H9 (cell line): ENCODE measurements at regions not wholly inside any gene's neighbourhood (a gene's known extent, or its start where the extent isn't known, plus 50 kb on each side); places are given as distances from the start of the nearest gene placed in this dataset.

ENCODE experiments used
- DNase-seq: peaks from one replicate; pipeline ENCODE4 v3.0.0-alpha.2; 2017
- H2AFZ ChIP-seq: one replicate; pipeline ENCODE4 v1.6.1; 2013; ENCODE audit warnings: mild to moderate bottlenecking, low read length, control low read depth, moderate library complexity
- H2AK5ac ChIP-seq: 2 replicates; pipeline ENCODE4 v1.6.1; 2013; ENCODE audit warnings: low read length, control low read depth, mixed read lengths; ENCODE audit not compliant: insufficient read length
- H2BK120ac ChIP-seq: one replicate; pipeline ENCODE4 v1.6.1; 2013; ENCODE audit warnings: low read depth, mild to moderate bottlenecking, low read length, control low read depth, inconsistent platforms; ENCODE audit not compliant: poor library complexity, severe bottlenecking
- H2BK12ac ChIP-seq: 2 replicates; pipeline ENCODE4 v1.6.1; 2013; ENCODE audit warnings: low read length, control low read depth, mixed read lengths, low read depth; ENCODE audit not compliant: insufficient read length
- H2BK15ac ChIP-seq: 2 replicates; pipeline ENCODE4 v1.6.1; 2013; ENCODE audit warnings: low read depth, low read length, control low read depth
- H2BK20ac ChIP-seq: one replicate; pipeline ENCODE4 v1.6.1; 2013; ENCODE audit warnings: low read depth, mild to moderate bottlenecking, low read length, control low read depth, inconsistent platforms; ENCODE audit not compliant: poor library complexity, severe bottlenecking
- H2BK5ac ChIP-seq: 2 replicates; pipeline ENCODE4 v1.6.1; 2013; ENCODE audit warnings: low read length, control low read depth, mixed read lengths; ENCODE audit not compliant: insufficient read length
- H3K14ac ChIP-seq: 2 replicates; pipeline ENCODE4 v1.6.1; 2013; ENCODE audit warnings: low read length, control low read depth; ENCODE audit not compliant: insufficient read depth
- H3K18ac ChIP-seq: 2 replicates; pipeline ENCODE4 v1.6.1; 2013; ENCODE audit warnings: low read depth, mild to moderate bottlenecking, mixed read lengths, low read length, control low read depth; ENCODE audit not compliant: insufficient read length
- H3K23ac ChIP-seq: 2 replicates; pipeline ENCODE4 v1.6.1; 2013; ENCODE audit warnings: low read length, control low read depth, mixed read lengths, low read depth; ENCODE audit not compliant: insufficient read length
- H3K23me2 ChIP-seq: 2 replicates; pipeline ENCODE4 v1.6.1; 2013; ENCODE audit warnings: low read depth, mild to moderate bottlenecking, mixed read lengths, low read length, control low read depth; ENCODE audit not compliant: insufficient read length, poor library complexity, severe bottlenecking
- H3K27ac ChIP-seq: 2 replicates; pipeline ENCODE4 v1.5.1; 2013; ENCODE audit warnings: low read length, control low read depth, mixed read lengths, low read depth; ENCODE audit not compliant: insufficient read length
- H3K27me3 ChIP-seq: 2 replicates; pipeline ENCODE4 v1.6.1; 2013; ENCODE audit warnings: low read length, control low read depth, inconsistent platforms; ENCODE audit not compliant: insufficient read depth
- H3K4ac ChIP-seq: 2 replicates; pipeline ENCODE4 v1.6.1; 2013; ENCODE audit warnings: low read depth, mild to moderate bottlenecking, control low read depth, inconsistent platforms, low read length, moderate library complexity
- H3K4me1 ChIP-seq: 2 replicates; pipeline ENCODE4 v1.6.1; 2013; ENCODE audit warnings: low read length, control low read depth, inconsistent platforms; ENCODE audit not compliant: insufficient read depth
- H3K4me2 ChIP-seq: 2 replicates; pipeline ENCODE4 v1.6.1; 2013; ENCODE audit warnings: low read length, control low read depth, mixed read lengths; ENCODE audit not compliant: insufficient read length, insufficient read depth
- H3K56ac ChIP-seq: 2 replicates; pipeline ENCODE4 v1.6.1; 2013; ENCODE audit warnings: low read depth, mild to moderate bottlenecking, mixed read lengths, low read length, control low read depth; ENCODE audit not compliant: insufficient read length
- H3K79me1 ChIP-seq: 2 replicates; pipeline ENCODE4 v1.6.1; 2013; ENCODE audit warnings: low read depth, mild to moderate bottlenecking, moderate library complexity, low read length, control low read depth, inconsistent platforms; ENCODE audit not compliant: insufficient read depth, poor library complexity, severe bottlenecking
- H3K79me2 ChIP-seq: 2 replicates; pipeline ENCODE4 v1.6.1; 2013; ENCODE audit warnings: low read length, control low read depth, inconsistent platforms; ENCODE audit not compliant: insufficient read depth
- H3K9ac ChIP-seq: 2 replicates; pipeline ENCODE4 v1.6.1; 2013; ENCODE audit warnings: low read length, control low read depth, mixed read lengths; ENCODE audit not compliant: insufficient read length; ENCODE audit errors: extremely low read depth
- H3K9me3 ChIP-seq: one replicate; pipeline ENCODE4 v1.6.1; 2013; ENCODE audit warnings: low read depth, low read length, inconsistent platforms; ENCODE audit not compliant: control insufficient read depth
- H3T11ph ChIP-seq: one replicate; pipeline ENCODE4 v1.6.1; 2013; ENCODE audit warnings: mild to moderate bottlenecking, low read length, control low read depth, inconsistent platforms
- H4K20me1 ChIP-seq: one replicate; pipeline ENCODE4 v1.6.1; 2013; ENCODE audit not compliant: control insufficient read depth, insufficient read length, insufficient read depth
- H4K5ac ChIP-seq: 2 replicates; pipeline ENCODE4 v1.6.1; 2013; ENCODE audit warnings: low read depth, mild to moderate bottlenecking, mixed read lengths, low read length, control low read depth; ENCODE audit not compliant: insufficient read length
- H4K8ac ChIP-seq: replicated peaks from 2 replicates; pipeline ENCODE4 v1.6.1; 2013; ENCODE audit warnings: low read length, control low read depth, mixed read lengths, low read depth; ENCODE audit not compliant: insufficient read length
- H4K91ac ChIP-seq: 2 replicates; pipeline ENCODE4 v1.6.1; 2013; ENCODE audit warnings: low read depth, mild to moderate bottlenecking, moderate library complexity, mixed read lengths, low read length, control low read depth; ENCODE audit not compliant: insufficient read length
- H3K27ac Mint-ChIP-seq, 3 experiments: 2 replicates in 2 of 3; 3 replicates in 1 of 3; pipeline ENCODE4 v1.8.0; 2020 to 2021; ENCODE audit warnings: mixed read lengths in 3 of 3, mild to moderate bottlenecking in 1 of 3, moderate library complexity in 1 of 3
- H3K27me3 Mint-ChIP-seq: 2 replicates; pipeline ENCODE4 v1.8.0; 2021; ENCODE audit warnings: low read depth, mild to moderate bottlenecking, moderate library complexity, mixed read lengths
- H3K36me3 Mint-ChIP-seq, 3 experiments: 2 replicates in 2 of 3; 3 replicates in 1 of 3; pipeline ENCODE4 v1.8.0; 2020 to 2021; ENCODE audit warnings: low read depth in 3 of 3, mixed read lengths in 3 of 3; ENCODE audit not compliant: insufficient read depth in 1 of 3
- H3K4me1 Mint-ChIP-seq, 2 experiments: 2 replicates each; pipeline ENCODE4 v1.8.0; 2020; ENCODE audit warnings: mixed read lengths in 2 of 2
- H3K4me3 Mint-ChIP-seq, 2 experiments: 2 replicates in 1 of 2; 3 replicates in 1 of 2; pipeline ENCODE4 v1.8.0; 2020 to 2021; ENCODE audit warnings: mild to moderate bottlenecking in 2 of 2, mixed read lengths in 2 of 2, moderate library complexity in 1 of 2
- H3K9me3 Mint-ChIP-seq, 2 experiments: 2 replicates in 1 of 2; 3 replicates in 1 of 2; pipeline ENCODE4 v1.8.0; 2020; ENCODE audit warnings: mild to moderate bottlenecking in 2 of 2, mixed read lengths in 2 of 2, moderate library complexity in 1 of 2
- TF ChIP-seq, protein P1 (sequence below): fragments of 200-600 bp; sonication (generic); conservative IDR thresholded peaks from 3 replicates; pipeline ENCODE4 v1.8.0; 2021; ENCODE audit warnings: antibody characterized with exemption, mild to moderate bottlenecking

DNA sequence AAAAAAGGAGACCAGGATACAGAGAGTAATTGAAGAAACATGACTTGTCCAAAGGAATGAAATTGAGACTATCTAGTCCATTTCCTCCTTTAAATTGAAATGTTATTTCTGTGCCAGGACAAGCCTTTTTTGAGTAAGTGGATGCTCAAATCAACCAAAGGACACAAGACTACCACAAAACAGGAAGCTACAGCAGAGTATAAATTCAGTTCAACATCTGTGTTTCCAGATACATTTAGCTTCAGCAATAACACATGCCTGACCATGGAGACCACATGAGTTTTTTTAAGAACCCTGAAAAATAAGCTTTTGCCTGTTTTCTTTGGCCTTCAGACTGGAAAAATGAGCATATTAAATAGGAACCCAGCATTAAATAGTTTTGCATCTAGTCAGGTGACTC, 707.5 kb downstream of the ZWINT start:
- no peaks in the 10 kb centered on the region for H3K79me2 ChIP-seq
- no peaks in the 10 kb centered on the region for H3K27me3 ChIP-seq
- no peak for DNase-seq
- no peak overlapping the region for H3K14ac ChIP-seq
- no peak overlapping the region for H2BK12ac ChIP-seq
- H3K23ac ChIP-seq, result no peak overlapping the region
- H3K4ac ChIP-seq, result no peak overlapping the region
- H3T11ph ChIP-seq, result no peak overlapping the region
- no peak overlapping the region for H2AFZ ChIP-seq
- H4K5ac ChIP-seq, result no peak overlapping the region
- H3K36me3 Mint-ChIP-seq, result no peaks in the 10 kb centered on the region
- TF ChIP-seq, protein P1, sequence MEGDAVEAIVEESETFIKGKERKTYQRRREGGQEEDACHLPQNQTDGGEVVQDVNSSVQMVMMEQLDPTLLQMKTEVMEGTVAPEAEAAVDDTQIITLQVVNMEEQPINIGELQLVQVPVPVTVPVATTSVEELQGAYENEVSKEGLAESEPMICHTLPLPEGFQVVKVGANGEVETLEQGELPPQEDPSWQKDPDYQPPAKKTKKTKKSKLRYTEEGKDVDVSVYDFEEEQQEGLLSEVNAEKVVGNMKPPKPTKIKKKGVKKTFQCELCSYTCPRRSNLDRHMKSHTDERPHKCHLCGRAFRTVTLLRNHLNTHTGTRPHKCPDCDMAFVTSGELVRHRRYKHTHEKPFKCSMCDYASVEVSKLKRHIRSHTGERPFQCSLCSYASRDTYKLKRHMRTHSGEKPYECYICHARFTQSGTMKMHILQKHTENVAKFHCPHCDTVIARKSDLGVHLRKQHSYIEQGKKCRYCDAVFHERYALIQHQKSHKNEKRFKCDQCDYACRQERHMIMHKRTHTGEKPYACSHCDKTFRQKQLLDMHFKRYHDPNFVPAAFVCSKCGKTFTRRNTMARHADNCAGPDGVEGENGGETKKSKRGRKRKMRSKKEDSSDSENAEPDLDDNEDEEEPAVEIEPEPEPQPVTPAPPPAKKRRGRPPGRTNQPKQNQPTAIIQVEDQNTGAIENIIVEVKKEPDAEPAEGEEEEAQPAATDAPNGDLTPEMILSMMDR, result no peak
- no peak overlapping the region for H3K27ac Mint-ChIP-seq
- H4K91ac ChIP-seq, result no peak overlapping the region
- H3K23me2 ChIP-seq, result no peaks in the 10 kb centered on the region
- no peaks in the 10 kb centered on the region for H3K79me1 ChIP-seq
- no peak overlapping the region for H3K18ac ChIP-seq
- H3K27ac ChIP-seq, result no peak overlapping the region
- no peaks in the 10 kb centered on the region for H3K9me3 ChIP-seq
- no peak overlapping the region for H2BK120ac ChIP-seq
- no peak overlapping the region for H4K8ac ChIP-seq
- H4K20me1 ChIP-seq, result no peaks in the 10 kb centered on the region
- no peaks in the 10 kb centered on the region for H3K27me3 Mint-ChIP-seq
- H2BK20ac ChIP-seq, result no peak overlapping the region
- no peak overlapping the region for H3K9ac ChIP-seq
- no peaks in the 10 kb centered on the region for H3K4me1 Mint-ChIP-seq
- no peak overlapping the region for H3K4me3 Mint-ChIP-seq
- no peak overlapping the region for H2AK5ac ChIP-seq
- H2BK15ac ChIP-seq, result no peak overlapping the region
- H3K4me1 ChIP-seq, result no peaks in the 10 kb centered on the region
- no peak overlapping the region for H3K4me2 ChIP-seq
- no peaks in the 10 kb centered on the region for H3K9me3 Mint-ChIP-seq
- H3K56ac ChIP-seq, result no peak overlapping the region
- H2BK5ac ChIP-seq, result no peak overlapping the region
